ENCODE measurements at regions not wholly inside any gene's neighbourhood (a gene's known extent, or its start where the extent isn't known, plus 50 kb on each side); places are given as distances from the start of the nearest gene placed in this dataset.

DNA sequence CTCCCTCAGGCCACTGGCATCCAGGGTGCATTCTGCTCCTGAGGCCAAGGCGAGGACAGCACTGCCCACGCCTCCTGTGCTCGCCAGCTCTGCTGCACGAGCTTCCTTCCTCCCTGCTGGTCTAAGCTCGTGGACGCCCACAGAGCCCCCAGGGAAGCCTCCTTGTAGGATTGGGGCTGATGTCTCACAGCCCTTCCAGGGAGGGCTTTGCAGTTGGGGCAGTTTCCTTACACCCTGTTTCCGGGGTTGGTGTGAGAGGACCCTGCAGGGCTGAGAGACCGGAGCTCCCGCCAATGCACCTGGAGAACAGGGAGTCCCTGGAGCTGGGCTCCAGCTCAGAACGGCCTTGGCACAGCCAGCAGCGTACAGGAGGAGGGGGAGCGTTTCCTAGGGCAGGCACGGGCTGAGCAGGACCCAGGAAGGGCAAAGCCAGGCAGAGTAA, 172.4 kb upstream of the PDE10A start:
- TF ChIP-seq, protein P1, sequence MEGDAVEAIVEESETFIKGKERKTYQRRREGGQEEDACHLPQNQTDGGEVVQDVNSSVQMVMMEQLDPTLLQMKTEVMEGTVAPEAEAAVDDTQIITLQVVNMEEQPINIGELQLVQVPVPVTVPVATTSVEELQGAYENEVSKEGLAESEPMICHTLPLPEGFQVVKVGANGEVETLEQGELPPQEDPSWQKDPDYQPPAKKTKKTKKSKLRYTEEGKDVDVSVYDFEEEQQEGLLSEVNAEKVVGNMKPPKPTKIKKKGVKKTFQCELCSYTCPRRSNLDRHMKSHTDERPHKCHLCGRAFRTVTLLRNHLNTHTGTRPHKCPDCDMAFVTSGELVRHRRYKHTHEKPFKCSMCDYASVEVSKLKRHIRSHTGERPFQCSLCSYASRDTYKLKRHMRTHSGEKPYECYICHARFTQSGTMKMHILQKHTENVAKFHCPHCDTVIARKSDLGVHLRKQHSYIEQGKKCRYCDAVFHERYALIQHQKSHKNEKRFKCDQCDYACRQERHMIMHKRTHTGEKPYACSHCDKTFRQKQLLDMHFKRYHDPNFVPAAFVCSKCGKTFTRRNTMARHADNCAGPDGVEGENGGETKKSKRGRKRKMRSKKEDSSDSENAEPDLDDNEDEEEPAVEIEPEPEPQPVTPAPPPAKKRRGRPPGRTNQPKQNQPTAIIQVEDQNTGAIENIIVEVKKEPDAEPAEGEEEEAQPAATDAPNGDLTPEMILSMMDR (IDR thresholded peaks at IDR 0.05; ENCODE audit: insufficient read depth, low read length): no peak
- TF ChIP-seq POLR2AphosphoS5 (IDR thresholded peaks at IDR 0.05; ENCODE audit: low read depth): no peak
- TF ChIP-seq REST (IDR thresholded peaks at IDR 0.05; ENCODE audit: insufficient replicate concordance, low read depth): no peak
- no peak for TF ChIP-seq GABPA (IDR thresholded peaks at IDR 0.05; ENCODE audit: low read depth)

Data from HL-60 (cell line).